ENCODE measurements at regions not wholly inside any gene's neighbourhood (a gene's known extent, or its start where the extent isn't known, plus 50 kb on each side); places are given as distances from the start of the nearest gene placed in this dataset.

GRCh38 chr2:18083806-18084205 is 205.3 kb downstream of the KCNS3 start:
- Histone ChIP-seq H3K4me2 (replicated peaks; ENCODE audit: low read depth, low read length, poor library complexity, severe bottlenecking) (no peak overlapping the region), H3K36me3 (replicated peaks in 1 of 2; ENCODE audit: control extremely low read depth in 1 of 2, control insufficient read depth in 1 of 2, extremely low read depth in 1 of 2, insufficient read depth in 2 of 2, low read length in 1 of 2) (no peaks in the 10 kb centered on the region), H3K4me3 (ENCODE audit: control extremely low read depth in 1 of 5, extremely low read depth in 1 of 5, insufficient read depth in 1 of 5, low read depth in 2 of 5, low read length in 4 of 5) (no peak overlapping the region), H3K4me1 (ENCODE audit: control insufficient read depth in 2 of 2, insufficient read depth in 2 of 2, low read length in 2 of 2) (no peaks in the 10 kb centered on the region), H3K9me3 (ENCODE audit: control extremely low read depth in 1 of 3, control insufficient read depth in 2 of 3, insufficient read depth in 1 of 3, low read length in 2 of 3) (no peaks in the 10 kb centered on the region), H3K27me3 (replicated peaks in 1 of 4; ENCODE audit: control extremely low read depth in 1 of 4, control insufficient read depth in 3 of 4, insufficient read depth in 4 of 4, low read length in 3 of 4) (no peaks in the 10 kb centered on the region), H2AFZ (ENCODE audit: insufficient read depth, low read depth, low read length, poor library complexity, severe bottlenecking) (no peak overlapping the region), H4K20me1 (ENCODE audit: control insufficient read depth, insufficient read depth, low read length, poor library complexity, severe bottlenecking) (no peaks in the 10 kb centered on the region), H3K27ac (ENCODE audit: low read length in 2 of 2) (no peak overlapping the region), H3K9ac (ENCODE audit: low read length) (no peak overlapping the region), H3K79me2 (ENCODE audit: control insufficient read depth, insufficient read depth, low read length) (no peaks in the 10 kb centered on the region)
- Mint-ChIP-seq H3K9me3 (ENCODE audit: insufficient read depth) (no peaks in the 10 kb centered on the region), H3K27me3 (peaks cover 14% of the 10 kb centered on the region), H3K27ac (no peak overlapping the region), H3K4me3 (no peak overlapping the region), H3K4me1 (no peaks in the 10 kb centered on the region)
- DNase-seq (no peak), ATAC-seq (ENCODE audit: low read depth) (no peak)
- no peak for TF ChIP-seq EZH2 (IDR thresholded peaks at IDR 0.05; ENCODE audit: borderline replicate concordance, insufficient read depth, low read depth, low read length, poor library complexity, severe bottlenecking)
- TF ChIP-seq, protein P1, sequence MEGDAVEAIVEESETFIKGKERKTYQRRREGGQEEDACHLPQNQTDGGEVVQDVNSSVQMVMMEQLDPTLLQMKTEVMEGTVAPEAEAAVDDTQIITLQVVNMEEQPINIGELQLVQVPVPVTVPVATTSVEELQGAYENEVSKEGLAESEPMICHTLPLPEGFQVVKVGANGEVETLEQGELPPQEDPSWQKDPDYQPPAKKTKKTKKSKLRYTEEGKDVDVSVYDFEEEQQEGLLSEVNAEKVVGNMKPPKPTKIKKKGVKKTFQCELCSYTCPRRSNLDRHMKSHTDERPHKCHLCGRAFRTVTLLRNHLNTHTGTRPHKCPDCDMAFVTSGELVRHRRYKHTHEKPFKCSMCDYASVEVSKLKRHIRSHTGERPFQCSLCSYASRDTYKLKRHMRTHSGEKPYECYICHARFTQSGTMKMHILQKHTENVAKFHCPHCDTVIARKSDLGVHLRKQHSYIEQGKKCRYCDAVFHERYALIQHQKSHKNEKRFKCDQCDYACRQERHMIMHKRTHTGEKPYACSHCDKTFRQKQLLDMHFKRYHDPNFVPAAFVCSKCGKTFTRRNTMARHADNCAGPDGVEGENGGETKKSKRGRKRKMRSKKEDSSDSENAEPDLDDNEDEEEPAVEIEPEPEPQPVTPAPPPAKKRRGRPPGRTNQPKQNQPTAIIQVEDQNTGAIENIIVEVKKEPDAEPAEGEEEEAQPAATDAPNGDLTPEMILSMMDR (IDR thresholded peaks at IDR 0.05): no peak
- POLR2A ChIA-PET: no interaction called here
- intact Hi-C loops (cut with micrococcal nuclease): no loop called here
- CTCF ChIA-PET: no interaction called here
- 92% methylated on average over 2 of the region's 3 CpGs for WGBS (ENCODE audit: insufficient coverage)

GRCh38 chr2:18078216-18078615 is 199.7 kb downstream of the KCNS3 start:
- TF ChIP-seq EZH2 (IDR thresholded peaks at IDR 0.05; ENCODE audit: borderline replicate concordance, insufficient read depth, low read depth, low read length, poor library complexity, severe bottlenecking): no peak
- TF ChIP-seq, protein P1 (IDR thresholded peaks at IDR 0.05): no peak
- H3K4me3 Mint-ChIP-seq: no peak overlapping the region
- intact Hi-C loops (cut with micrococcal nuclease): no loop called here
- no peaks in the 10 kb centered on the region for H3K9me3 Mint-ChIP-seq (ENCODE audit: insufficient read depth)
- H3K27me3 ChIP-seq (replicated peaks in 1 of 4; ENCODE audit: control extremely low read depth in 1 of 4, control insufficient read depth in 3 of 4, insufficient read depth in 4 of 4, low read length in 3 of 4): no peaks in the 10 kb centered on the region
- no peaks in the 10 kb centered on the region for H4K20me1 ChIP-seq (ENCODE audit: control insufficient read depth, insufficient read depth, low read length, poor library complexity, severe bottlenecking)
- ATAC-seq (ENCODE audit: low read depth) (no peak), DNase-seq (no peak)
- H3K4me1 ChIP-seq (ENCODE audit: control insufficient read depth in 2 of 2, insufficient read depth in 2 of 2, low read length in 2 of 2): no peaks in the 10 kb centered on the region
- H3K27me3 Mint-ChIP-seq: peaks cover 2% of the 10 kb centered on the region
- H3K27ac Mint-ChIP-seq: no peak overlapping the region
- H2AFZ ChIP-seq (ENCODE audit: insufficient read depth, low read depth, low read length, poor library complexity, severe bottlenecking): no peak overlapping the region
- H3K4me2 ChIP-seq (replicated peaks; ENCODE audit: low read depth, low read length, poor library complexity, severe bottlenecking): no peak overlapping the region
- no peak overlapping the region for H3K27ac ChIP-seq (ENCODE audit: low read length in 2 of 2)
- no peaks in the 10 kb centered on the region for H3K4me1 Mint-ChIP-seq
- H3K79me2 ChIP-seq (ENCODE audit: control insufficient read depth, insufficient read depth, low read length): no peaks in the 10 kb centered on the region
- CTCF ChIA-PET: no interaction called here
- no peak overlapping the region for H3K9ac ChIP-seq (ENCODE audit: low read length)
- H3K4me3 ChIP-seq (ENCODE audit: control extremely low read depth in 1 of 5, extremely low read depth in 1 of 5, insufficient read depth in 1 of 5, low read depth in 2 of 5, low read length in 4 of 5): no peak overlapping the region
- H3K9me3 ChIP-seq (ENCODE audit: control extremely low read depth in 1 of 3, control insufficient read depth in 2 of 3, insufficient read depth in 1 of 3, low read length in 2 of 3): no peaks in the 10 kb centered on the region
- H3K36me3 ChIP-seq (replicated peaks in 1 of 2; ENCODE audit: control extremely low read depth in 1 of 2, control insufficient read depth in 1 of 2, extremely low read depth in 1 of 2, insufficient read depth in 2 of 2, low read length in 1 of 2): no peaks in the 10 kb centered on the region
- 43% methylated on average over 1 of the region's 2 CpGs for WGBS (ENCODE audit: insufficient coverage)
- POLR2A ChIA-PET: no interaction called here

Measured in B cell (primary cell).